Hematopoietic multipotent progenitor cell treated with erythropoietin and hydrocortisone succinate and interleukin-3 and kit ligand, for 15 days (in vitro differentiated cells): ENCODE measurements at regions not wholly inside any gene's neighbourhood (a gene's known extent, or its start where the extent isn't known, plus 50 kb on each side); places are given as distances from the start of the nearest gene placed in this dataset.
"Not testable (repeated sequence)": the region's sequence is repeated elsewhere in the genome, so short reads cannot be mapped to it uniquely, and the experiment has no call there.

Experiments
- DNase-seq: peaks from one replicate; pipeline ENCODE4 v3.0.0-alpha.2; 2015; ENCODE audit warnings: low spot score

GRCh38 chr9:108803428-108804065 lies 52.2 kb downstream of the ACTL7B start:
- no peak for DNase-seq

GRCh38 chr9:108802967-108803366 lies 52.8 kb downstream of the ACTL7B start:
- no peak for DNase-seq

- DNase-seq = no peak
Measured at GRCh38 chr9:108801949-108802348, 53.8 kb downstream of the ACTL7B start.

GRCh38 chr9:108800632-108801099 lies 55.1 kb downstream of the ACTL7B start:
- no peak for DNase-seq

- no peak for DNase-seq
Measured at GRCh38 chr9:108793573-108793972, 62.2 kb downstream of the ACTL7B start.

GRCh38 chr9:108789742-108790141 lies 66.0 kb downstream of the ACTL7B start:
- no peak for DNase-seq

- DNase-seq = no peak
Measured at GRCh38 chr9:108787690-108788048, 68.1 kb downstream of the ACTL7B start.

- DNase-seq = no peak
Measured at GRCh38 chr9:108786901-108787689, 68.7 kb downstream of the ACTL7B start.

GRCh38 chr9:108786322-108786721 lies 69.5 kb downstream of the ACTL7B start:
- no peak for DNase-seq

- no peak for DNase-seq
Measured at GRCh38 chr9:108784998-108785397, 70.8 kb downstream of the ACTL7B start.

GRCh38 chr9:108783731-108784495 lies 71.9 kb downstream of the ACTL7B start:
- DNase-seq = no peak

- no peak for DNase-seq
Measured at GRCh38 chr9:108783326-108783725, 72.5 kb downstream of the ACTL7B start.

GRCh38 chr9:108780942-108781734 lies 74.6 kb downstream of the ACTL7B start:
- DNase-seq = no peak

GRCh38 chr9:108779551-108780325 lies 76.0 kb downstream of the ACTL7B start:
- DNase-seq = no peak

- no peak for DNase-seq
Measured at GRCh38 chr9:108776920-108777639, 78.7 kb downstream of the ACTL7B start.

- no peak for DNase-seq
Measured at GRCh38 chr9:108775901-108776306, 79.9 kb downstream of the ACTL7B start.

- DNase-seq = not testable (repeated sequence)
Measured at GRCh38 chr9:108774088-108774487, 81.7 kb downstream of the ACTL7B start.

- no peak for DNase-seq
Measured at GRCh38 chr9:108772301-108772894, 83.4 kb downstream of the ACTL7B start.

- DNase-seq = no peak
Measured at GRCh38 chr9:108768744-108769143, 87.0 kb downstream of the ACTL7B start.

GRCh38 chr9:108766626-108767161 lies 89.1 kb downstream of the ACTL7B start:
- no peak for DNase-seq
